Fibroblast of skin of left biceps (primary cell): ENCODE measurements at regions not wholly inside any gene's neighbourhood (a gene's known extent, or its start where the extent isn't known, plus 50 kb on each side); places are given as distances from the start of the nearest gene placed in this dataset.
"Not testable (repeated sequence)": the region's sequence is repeated elsewhere in the genome, so short reads cannot be mapped to it uniquely, and the experiment has no call there.

ENCODE experiments used
- DNase-seq, 2 experiments: peaks; one replicate each; pipeline ENCODE4 v3.0.0-alpha.2; 2013; ENCODE audit warnings: low read depth in 2 of 2

- no peak for DNase-seq
These were observed 510.0 kb downstream of the KCTD16 start for GRCh38 chr5:144680711-144681110.

DNA sequence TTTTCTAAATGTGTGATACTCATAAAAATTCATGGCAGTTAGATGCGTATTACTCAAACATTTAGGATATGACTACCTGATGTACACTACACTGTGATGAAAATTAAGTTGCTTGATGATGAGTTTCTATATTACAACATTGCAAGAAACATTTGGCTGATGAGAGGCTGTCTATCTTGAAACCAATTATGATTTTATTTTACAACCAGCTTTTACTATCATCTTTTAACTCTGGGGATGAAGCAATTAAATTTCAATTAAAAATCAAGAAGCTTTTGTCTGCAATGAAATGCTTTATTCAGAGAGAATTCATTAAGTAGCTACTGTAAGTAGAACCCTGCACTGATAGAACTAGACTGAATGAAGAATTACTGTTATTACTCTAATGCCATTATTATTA is 500.4 kb downstream of the KCTD16 start:
- DNase-seq = no peak

DNA sequence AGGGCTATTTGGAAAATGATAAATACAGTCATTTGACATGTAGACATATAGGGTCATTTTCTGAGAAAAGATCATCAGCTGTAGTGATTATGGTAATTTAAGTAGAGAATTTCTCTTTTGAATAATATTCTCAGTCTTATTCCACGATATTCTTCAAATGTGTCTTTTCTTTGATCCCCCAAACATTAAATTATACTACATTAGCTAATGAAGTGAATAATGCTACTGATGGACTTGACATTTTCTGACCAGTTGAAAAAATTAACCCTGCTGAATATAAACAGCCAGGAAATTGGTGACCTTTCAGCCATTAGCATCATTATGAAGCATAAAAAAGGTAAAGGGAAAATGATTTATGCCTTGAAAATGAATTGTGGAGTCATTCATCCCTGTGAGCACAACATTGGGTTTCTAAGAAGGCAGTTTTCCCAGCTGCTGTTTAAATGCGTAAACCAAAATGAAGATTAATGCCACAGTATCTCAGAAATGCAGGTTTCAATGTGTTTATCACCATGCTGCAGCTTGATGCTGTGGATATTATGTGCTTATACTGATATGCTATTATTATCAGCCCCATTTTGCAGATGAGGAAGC is 489.1 kb downstream of the KCTD16 start:
- no peak for DNase-seq

- no peak for DNase-seq
These were observed 473.6 kb downstream of the KCTD16 start for GRCh38 chr5:144644317-144644716.

DNA sequence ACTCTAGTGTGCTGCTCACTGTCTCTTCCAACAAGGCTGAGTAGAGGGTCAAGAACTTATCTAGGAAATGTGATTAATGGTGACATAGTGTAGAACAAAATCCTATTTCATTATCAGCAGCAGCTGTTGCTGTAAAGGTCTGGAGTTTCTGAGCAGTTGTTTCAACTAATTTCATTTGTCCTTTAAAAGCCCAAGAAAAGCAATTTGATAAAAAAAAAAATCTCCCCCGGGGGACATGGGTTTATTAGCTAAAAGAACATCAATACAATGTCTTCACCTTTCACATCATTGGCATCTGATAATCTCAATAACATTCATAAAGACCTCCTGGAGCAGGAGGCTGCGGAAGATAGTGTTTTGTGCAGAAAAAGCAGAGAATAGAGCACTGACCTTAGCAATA is 468.1 kb downstream of the KCTD16 start:
- no peak for DNase-seq

DNA sequence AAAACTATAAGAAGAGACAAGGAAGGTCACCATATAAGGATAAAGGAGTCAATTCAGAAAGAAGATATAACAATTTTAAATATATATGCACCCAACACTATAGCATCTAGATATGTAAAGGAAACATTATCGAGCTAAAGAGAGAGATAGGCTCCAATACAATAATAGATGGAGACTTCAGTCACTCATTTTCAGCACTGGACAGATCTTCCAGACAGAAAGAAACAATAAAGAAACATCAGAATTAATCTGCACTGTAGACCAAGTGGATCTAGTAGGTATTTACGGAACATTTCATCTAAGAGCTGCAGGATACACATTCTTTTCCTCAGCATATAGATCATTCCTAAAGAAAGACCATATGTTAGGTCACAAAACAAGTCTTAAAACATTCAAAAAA is 463.5 kb downstream of the KCTD16 start:
- DNase-seq = no peak

- DNase-seq = no peak
These were observed 427.9 kb downstream of the KCTD16 start for GRCh38 chr5:144598451-144599068.

DNA sequence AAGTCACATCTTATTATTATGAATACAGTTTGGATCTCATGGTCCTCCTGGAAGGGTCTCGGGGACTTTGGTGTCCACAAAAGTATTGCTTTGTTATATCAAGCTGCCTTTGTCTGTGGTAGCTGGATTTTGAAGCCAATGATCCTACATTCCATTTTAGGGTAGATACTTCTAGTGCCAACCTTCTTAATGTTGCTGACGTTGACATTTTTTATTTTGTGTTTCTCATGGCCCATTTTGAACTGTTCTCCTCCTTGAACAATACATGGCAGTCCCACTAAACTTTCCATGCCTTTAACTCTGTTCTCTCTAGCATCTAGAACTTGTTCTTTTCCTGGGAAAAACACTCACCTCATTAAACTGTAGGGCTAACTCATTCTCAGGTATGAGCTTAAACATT is 425.8 kb downstream of the KCTD16 start:
- no peak for DNase-seq

DNA sequence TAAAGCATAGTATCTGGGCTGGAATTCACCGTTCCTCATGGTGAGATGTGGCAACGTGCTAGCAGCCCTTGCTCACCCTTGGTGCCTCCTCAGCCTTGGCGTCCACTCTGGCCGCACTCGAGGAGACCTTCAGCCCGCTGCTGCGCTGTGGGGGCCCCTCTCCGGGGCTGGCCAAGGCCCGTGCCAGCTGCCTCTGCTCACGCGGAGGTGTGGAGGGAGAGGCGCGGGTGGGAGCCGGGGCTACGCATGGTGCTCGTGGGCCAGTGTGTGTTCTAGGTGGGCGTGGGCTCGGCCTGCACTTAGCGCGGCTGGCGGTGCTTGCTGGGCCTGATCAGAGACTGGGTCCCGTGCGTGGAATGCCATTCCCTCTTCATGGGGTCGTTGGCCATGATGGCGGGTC is 424.2 kb downstream of the KCTD16 start:
- DNase-seq = no peak

GRCh38 chr5:144594234-144594633 is 423.6 kb downstream of the KCTD16 start:
- DNase-seq = not testable (repeated sequence)

GRCh38 chr5:144585681-144586080 is 415.0 kb downstream of the KCTD16 start:
- DNase-seq = no peak

- DNase-seq = no peak
These were observed 413.1 kb downstream of the KCTD16 start for GRCh38 chr5:144583541-144584449.

DNA sequence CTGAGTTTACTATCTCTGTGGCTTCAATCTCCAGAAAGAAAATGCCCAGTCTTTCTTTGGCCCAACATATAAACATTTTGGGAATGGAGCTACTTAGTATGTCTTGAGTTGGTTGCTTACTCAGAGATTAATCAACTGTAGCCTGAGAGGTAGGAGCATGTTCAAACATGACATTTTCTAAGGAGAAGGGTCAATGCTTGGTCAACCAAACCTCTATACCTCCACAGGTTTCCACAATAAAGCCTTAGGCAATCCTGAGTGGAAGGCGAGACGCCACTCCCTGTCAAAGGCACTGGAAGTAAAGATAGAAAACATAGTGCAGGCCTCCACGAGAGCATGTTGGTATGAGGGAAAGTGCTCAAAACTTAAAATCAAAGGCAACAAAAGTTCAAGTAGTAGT is 411.4 kb downstream of the KCTD16 start:
- DNase-seq = no peak

DNA sequence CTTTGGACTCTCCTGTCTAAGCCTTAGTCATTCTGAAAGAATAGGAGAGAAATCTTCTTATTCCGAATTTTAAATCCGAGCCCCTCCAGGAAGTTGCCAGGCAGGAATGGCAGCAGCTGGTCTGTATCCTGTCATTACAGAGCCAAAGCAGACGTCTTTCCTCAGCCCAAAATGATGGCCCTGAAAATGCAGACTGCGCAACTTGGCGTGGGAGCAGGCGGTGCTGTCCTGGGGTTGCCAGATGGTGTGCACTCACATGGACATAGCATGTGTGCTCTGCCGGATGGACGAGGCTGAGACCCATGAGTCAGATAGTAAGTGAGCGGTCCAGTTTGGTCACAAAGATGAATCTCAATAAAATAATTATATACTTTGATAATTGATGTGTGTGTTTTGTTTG is 410.4 kb downstream of the KCTD16 start:
- no peak for DNase-seq

DNA sequence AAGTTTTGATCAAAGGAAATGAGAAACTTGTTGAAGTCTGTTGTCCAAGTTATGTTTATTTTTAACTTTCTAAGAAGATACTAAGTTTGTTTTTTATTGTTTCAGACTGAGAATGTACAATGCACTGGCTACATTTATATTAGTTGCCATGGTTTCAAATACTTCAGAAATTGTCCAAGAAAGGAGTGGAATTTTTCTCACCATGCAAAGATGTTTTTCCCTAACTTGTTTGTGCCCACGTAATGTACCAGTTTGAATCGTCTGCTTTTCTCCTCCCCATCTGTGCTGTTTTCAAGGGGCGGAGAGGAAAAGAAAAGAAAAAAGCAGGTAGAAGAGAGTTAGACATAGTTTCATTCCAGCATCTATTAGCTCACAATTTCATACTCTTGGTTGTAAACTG is 407.0 kb downstream of the KCTD16 start:
- DNase-seq = no peak

GRCh38 chr5:144575736-144576135 is 405.1 kb downstream of the KCTD16 start:
- no peak for DNase-seq

- DNase-seq = no peak
These were observed 396.7 kb downstream of the KCTD16 start for GRCh38 chr5:144567421-144567780.

GRCh38 chr5:144566747-144567420 is 396.2 kb downstream of the KCTD16 start:
- DNase-seq = no peak

GRCh38 chr5:144549580-144549979 is 378.9 kb downstream of the KCTD16 start:
- peak in 1 of 2 experiments; percentile 9 for DNase-seq

DNA sequence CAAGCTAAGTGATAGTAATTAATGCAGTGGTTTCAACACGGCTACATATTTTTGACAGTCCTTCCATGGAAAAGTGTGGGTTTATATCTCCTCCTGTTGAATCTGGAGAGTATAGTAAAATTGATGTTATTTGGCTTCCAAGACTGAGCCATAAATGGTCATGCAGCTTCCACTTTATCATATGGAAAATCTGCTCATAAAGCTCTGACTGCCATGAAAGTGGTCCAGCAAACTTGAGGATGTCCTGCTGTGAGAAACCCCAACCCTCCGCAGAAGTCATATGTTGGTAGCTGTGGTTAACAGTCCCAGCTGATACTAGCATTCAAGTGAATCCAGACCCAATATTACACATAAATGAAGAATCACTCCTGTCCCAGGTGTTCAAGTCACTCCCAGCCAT is 378.3 kb downstream of the KCTD16 start:
- DNase-seq = no peak

DNA sequence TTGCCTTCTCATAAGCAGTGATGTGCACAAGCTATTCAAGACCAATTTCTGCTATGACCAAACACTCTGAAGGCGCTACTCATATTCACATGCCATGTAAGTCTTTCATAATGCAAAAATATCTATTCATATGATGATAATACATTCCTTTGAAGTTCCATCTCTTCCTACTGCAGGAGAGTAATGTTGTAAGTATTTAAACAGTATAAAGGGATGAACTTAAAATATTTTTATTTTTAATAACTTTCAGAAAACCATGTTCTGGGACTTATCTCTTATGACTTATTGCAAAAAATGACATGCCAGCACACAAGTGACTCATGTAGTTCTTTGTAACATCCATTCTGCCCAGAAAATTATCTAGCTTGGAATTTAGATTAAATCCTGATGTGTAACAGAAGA is 376.4 kb downstream of the KCTD16 start:
- peak in 1 of 2 experiments; percentile 2 for DNase-seq

GRCh38 chr5:144538845-144539244 is 368.2 kb downstream of the KCTD16 start:
- DNase-seq = no peak
